A204.1 (cell line): ENCODE measurements at regions not wholly inside any gene's neighbourhood (a gene's known extent, or its start where the extent isn't known, plus 50 kb on each side); places are given as distances from the start of the nearest gene placed in this dataset.

ENCODE experiments used
- FAIRE-seq: peaks from 2 replicates; lab custom pipeline; 2012; peaks lifted over from hg19 to GRCh38; lab: Jason Lieb, UNC

GRCh38 chr19:31664997-31665396 lies 315.8 kb upstream of the TSHZ3 start:
- no peak for FAIRE-seq

- FAIRE-seq = no peak
Measured at GRCh38 chr19:31666126-31666525, 316.9 kb upstream of the TSHZ3 start.

DNA sequence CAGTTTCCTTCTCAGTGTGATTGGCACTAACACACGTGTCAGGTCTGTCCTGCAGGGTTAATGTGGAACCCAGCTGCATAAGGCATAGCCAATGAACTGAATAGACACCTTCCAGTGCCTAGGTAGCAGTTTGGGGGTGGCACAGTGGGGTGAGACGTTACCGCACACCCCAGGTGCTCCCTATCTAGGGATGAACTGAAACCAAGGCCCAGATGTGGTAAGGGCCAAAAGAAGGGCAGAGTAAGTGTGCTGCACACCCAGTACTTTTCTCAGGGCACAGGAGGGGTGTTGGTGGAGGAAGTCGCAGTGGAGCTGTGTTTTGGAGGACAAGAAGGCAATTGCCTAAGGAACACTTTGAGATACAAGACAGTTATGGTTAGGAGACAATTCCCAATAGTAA lies 317.9 kb upstream of the TSHZ3 start:
- no peak for FAIRE-seq

DNA sequence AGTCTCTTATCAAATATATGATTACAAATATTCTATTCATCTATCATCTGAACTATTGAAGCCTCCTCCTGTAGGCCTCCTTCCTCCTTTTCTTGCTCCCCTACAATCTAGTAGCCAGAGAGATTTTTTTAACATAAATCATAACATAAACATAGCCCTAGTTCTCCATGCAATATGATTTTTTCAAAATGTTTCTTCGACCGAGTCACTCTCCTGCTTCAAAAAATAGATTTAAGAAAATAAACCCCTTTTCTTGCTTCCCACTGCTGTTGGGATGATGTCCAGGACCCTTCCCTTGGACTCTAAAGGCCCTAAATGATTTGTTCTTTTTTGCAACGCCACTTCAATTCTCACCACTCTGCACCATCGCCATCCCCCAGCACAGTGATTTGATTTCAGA lies 319.7 kb upstream of the TSHZ3 start:
- FAIRE-seq = no peak

GRCh38 chr19:31670931-31671330 lies 321.7 kb upstream of the TSHZ3 start:
- no peak for FAIRE-seq

- no peak for FAIRE-seq
Measured at GRCh38 chr19:31671411-31672035, 322.3 kb upstream of the TSHZ3 start.

- FAIRE-seq = no peak
Measured at GRCh38 chr19:31674503-31675192, 325.4 kb upstream of the TSHZ3 start.

DNA sequence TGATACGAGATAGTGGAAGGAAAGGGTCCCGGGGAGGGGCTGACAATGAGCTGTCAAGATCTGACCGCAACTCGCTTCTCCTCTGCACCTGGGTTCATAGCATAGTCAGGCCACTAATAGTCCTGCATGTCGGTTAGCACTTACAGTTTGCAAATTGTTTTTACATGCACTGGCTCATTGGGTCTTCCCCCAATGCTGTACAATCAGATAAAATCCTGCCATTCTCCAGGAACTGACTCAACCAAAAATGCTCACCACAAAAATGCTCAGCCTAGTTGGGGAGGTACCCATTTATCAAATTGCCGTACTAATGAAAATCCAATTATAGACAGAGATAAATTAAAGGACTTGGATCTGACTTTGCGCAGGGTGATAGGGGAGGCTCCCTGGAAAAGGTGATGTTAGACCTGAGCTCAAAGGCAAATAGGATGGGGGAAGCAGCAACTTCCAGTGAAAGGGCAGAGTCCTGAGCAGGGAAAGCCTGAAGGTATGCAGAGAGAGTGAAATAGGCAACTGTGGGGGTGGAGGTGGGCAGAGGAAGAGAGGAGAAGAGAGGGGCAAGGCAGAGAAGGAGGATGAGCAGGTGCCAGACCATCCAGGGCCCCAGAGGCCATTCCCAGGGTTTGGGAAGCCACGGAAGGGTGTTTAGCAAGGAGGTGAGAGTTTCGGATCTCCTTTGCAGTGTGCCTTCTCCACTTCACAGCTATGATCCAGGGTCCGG lies 326.1 kb upstream of the TSHZ3 start:
- no peak for FAIRE-seq

GRCh38 chr19:31676271-31677004 lies 327.2 kb upstream of the TSHZ3 start:
- no peak for FAIRE-seq

GRCh38 chr19:31678421-31678820 lies 329.2 kb upstream of the TSHZ3 start:
- FAIRE-seq = no peak

DNA sequence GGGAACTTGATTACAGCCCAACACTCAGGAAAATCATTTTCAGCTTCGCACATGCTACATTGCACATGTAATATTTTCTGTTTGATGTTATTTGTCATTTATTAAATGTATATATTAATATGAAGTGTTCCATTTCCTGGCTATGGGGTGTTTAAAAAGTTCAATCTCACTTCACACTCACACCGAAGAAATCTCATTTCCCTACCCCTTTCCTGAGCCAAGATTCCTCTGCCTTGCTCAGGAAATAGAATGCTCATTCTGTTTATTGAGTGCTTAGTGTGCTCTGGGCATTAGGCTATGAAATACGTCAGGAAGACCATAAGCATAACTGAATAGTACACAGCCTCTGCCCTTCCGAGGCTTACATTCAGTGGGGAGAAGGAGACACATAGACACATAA lies 331.9 kb upstream of the TSHZ3 start:
- no peak for FAIRE-seq

DNA sequence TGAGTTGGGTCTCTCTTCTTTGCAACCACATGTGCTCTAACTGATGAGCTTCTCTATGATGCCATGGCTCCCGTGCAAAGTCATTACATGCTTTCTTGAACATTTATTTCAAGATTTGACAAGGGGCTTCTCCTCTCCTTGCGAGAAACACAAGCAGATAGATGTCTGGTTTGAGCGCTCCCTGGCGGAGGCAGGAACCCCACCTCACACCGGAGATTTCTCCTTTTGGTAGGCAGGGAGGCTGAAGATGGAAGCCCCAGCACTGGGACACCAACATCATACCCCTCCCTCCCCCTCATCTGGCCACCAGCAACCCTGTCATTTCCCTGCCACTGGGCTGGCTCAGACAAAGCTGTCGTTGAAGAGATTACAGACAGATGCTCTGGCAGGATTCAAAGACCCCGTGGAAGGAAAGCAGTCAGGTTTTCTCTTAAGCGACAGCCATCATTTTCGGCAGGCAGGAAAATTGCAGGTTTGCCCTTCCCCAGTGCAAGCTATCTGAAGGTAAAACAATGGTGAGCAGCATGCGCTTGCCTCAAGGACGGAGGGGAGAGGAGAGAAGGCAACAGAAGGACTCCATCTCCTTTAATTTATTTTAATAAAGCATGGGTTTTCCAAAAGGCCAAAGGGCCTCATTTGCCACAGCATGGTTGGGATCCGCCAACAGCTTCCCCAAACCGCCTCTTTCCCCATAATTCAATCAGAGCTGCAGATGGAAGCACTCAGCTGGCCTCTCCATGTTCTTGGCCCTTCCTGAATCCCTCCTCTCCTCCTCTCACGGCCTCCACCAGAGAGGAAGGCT lies 344.1 kb upstream of the TSHZ3 start:
- no peak for FAIRE-seq

- no peak for FAIRE-seq
Measured at GRCh38 chr19:31693933-31694269, 344.7 kb upstream of the TSHZ3 start.

DNA sequence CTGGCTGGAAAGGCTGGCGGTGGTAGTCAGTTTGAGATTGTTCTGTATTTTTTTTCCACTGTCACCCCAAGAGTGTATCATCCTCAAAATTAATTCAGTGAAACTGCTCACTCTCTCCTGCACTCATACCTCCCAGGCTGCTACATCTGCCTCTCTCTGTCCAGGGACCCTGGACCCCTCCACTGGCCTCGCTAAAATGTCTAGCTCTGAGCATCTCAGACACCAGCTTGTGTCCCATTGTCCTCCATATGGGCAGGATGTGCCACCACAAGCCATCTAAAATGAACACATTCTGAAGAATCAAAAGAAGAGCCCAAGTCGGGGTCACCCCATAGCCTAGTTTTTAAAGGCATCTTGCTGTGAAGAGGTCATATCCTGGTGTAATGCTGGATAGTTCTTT lies 345.5 kb upstream of the TSHZ3 start:
- FAIRE-seq = no peak

- FAIRE-seq = no peak
Measured at GRCh38 chr19:31699421-31699820, 350.2 kb upstream of the TSHZ3 start.

GRCh38 chr19:31701146-31701545 lies 351.9 kb upstream of the TSHZ3 start:
- no peak for FAIRE-seq

DNA sequence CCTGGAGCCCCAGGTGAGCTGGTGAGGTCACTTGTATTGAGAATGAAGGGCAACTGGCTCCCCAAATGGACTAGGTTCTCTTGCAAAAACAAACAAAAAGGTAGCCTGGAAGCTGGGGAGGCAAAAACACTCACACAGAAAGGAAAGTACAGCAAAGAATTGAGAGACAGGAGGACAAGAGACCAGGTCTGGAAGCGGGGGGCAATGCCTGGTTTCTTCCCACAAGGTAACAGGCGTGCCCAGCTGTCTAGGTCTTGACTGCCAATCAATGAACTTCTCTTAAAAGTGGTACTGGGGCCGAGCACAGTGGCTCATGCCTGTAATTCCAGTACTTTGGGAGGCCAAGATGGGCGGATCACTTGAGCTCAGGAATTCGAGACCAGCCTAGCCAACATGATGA lies 356.4 kb upstream of the TSHZ3 start:
- FAIRE-seq = no peak

- FAIRE-seq = no peak
Measured at GRCh38 chr19:31706131-31706530, 356.9 kb upstream of the TSHZ3 start.

DNA sequence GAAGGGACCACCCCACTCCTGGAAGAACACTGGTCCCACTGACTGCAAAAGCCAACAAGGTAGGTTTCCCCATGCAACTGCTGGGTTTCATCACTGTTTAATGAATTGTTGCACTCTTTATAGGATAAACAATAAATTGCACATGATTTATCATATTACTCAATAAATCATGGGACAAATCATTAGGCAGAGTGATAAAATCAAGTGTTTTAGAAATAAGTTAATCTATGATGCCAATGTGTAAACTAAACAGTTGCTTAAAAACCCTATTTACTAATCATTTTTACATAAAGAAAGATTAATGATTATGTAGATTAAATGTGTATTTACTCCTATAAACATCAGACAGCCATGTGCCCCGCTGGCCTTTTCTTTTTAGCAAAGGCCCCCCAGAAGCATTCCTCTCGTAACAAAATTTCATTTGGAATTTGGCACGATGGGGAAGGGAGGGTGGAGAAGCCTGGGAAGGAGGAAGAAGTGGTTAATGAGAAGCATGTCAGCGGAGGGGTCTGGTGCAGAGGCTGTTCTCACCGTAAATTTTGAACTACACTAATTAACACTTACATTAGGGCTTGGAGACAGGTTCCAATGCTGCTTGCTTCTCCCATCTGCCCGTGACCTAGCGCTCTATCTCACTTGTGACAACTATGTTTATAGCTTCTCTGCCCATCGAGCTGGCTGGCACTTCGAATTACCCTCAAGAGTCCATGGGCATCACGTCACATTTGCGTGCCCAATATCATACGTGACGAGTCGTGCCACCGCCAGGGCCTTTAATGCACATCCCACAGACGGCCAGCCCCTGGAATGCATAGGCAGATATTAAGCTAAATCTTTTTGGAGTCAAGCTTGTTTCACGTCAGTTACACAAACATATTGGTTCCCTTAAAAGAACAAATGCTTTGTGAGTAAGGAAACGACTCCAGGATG lies 357.7 kb upstream of the TSHZ3 start:
- FAIRE-seq = no peak

- no peak for FAIRE-seq
Measured at GRCh38 chr19:31708520-31708919, 359.3 kb upstream of the TSHZ3 start.

- no peak for FAIRE-seq
Measured at GRCh38 chr19:31709476-31709875, 360.2 kb upstream of the TSHZ3 start.
